ENCODE measurements at regions not wholly inside any gene's neighbourhood (a gene's known extent, or its start where the extent isn't known, plus 50 kb on each side); places are given as distances from the start of the nearest gene placed in this dataset.
A peak's percentile ranks its signal among the peaks of the same experiment; 100 is the strongest.

DNA sequence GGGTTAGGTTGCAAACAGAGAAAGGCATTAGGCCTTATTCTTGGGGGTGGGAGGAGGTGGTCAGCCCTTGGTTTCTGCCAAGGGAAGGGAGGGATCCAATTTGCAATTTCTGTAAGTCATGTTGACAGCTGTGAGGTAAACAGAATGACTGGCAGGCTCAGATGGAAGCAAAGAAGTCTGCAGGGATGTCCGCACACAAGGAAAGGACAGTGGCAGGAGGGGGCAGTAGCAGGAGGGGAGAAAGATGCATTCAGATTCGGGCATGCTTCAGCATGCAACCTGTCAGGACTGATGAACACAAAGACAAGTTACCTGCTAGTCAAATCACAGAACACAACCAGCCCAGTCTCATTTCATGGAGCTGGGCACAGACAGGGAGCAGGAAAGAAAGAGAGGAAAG, 217.9 kb upstream of the FOXA2 start:
- Histone ChIP-seq H3K4me1 (no peaks in the 10 kb centered on the region), H3K36me3 (no peaks in the 10 kb centered on the region), H3K4me3 (ENCODE audit: low read depth, low read length) (no peak overlapping the region), H3K9me3 (no peaks in the 10 kb centered on the region; the same call in 1 of the 2 replicates), H3K27me3 (no peaks in the 10 kb centered on the region)
- DNase-seq: no peak
- TF ChIP-seq, protein P1, sequence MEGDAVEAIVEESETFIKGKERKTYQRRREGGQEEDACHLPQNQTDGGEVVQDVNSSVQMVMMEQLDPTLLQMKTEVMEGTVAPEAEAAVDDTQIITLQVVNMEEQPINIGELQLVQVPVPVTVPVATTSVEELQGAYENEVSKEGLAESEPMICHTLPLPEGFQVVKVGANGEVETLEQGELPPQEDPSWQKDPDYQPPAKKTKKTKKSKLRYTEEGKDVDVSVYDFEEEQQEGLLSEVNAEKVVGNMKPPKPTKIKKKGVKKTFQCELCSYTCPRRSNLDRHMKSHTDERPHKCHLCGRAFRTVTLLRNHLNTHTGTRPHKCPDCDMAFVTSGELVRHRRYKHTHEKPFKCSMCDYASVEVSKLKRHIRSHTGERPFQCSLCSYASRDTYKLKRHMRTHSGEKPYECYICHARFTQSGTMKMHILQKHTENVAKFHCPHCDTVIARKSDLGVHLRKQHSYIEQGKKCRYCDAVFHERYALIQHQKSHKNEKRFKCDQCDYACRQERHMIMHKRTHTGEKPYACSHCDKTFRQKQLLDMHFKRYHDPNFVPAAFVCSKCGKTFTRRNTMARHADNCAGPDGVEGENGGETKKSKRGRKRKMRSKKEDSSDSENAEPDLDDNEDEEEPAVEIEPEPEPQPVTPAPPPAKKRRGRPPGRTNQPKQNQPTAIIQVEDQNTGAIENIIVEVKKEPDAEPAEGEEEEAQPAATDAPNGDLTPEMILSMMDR (IDR thresholded peaks at IDR 0.05; ENCODE audit: low read depth, low read length): no peak

DNA sequence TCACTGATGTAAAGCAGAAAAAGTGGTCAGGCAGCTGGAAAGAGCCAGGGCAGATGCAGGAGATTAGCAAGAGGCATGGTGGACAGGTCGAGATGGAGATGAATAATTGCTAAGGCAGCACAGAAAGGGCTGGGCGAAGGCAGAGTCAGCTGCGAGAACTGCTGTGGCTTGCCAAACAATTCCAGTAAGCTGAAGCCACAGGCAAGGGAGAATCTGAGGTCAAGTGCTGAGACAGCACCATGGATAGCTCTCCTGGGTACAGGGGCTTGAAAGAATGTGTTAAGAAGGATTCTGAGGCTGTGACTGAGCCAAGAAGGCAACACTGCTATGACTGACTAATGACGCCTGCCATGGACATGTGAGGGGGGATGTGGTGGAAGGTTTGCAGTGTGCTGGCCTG, 220.8 kb upstream of the FOXA2 start:
- Histone ChIP-seq H3K4me3 (ENCODE audit: low read depth, low read length) (no peak overlapping the region), H3K9me3 (no peaks in the 10 kb centered on the region; the same call in 1 of the 2 replicates), H3K4me1 (no peaks in the 10 kb centered on the region), H3K36me3 (no peaks in the 10 kb centered on the region), H3K27me3 (no peaks in the 10 kb centered on the region)
- DNase-seq: no peak
- TF ChIP-seq, protein P1 (IDR thresholded peaks at IDR 0.05; ENCODE audit: low read depth, low read length): no peak

DNA sequence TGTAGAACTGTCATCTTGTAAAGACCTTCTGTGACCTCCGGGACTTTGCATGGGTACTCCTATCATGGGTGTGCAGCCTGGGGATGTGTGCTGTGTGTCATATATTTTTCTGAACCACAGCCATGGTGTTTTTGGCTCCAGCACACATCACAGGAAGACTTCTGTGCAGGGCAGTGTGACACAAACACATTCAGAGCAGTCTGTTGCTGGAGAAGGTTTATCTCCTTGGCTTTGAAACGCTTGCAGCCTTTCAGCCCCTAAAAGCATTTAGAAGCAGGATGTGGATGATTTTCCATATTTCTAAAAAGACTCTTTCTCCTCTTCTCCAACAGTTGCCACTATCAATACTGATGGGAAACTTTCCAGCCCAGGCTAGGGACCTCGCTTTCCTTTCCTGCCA, 221.6 kb upstream of the FOXA2 start:
- Histone ChIP-seq H3K4me1 (no peaks in the 10 kb centered on the region), H3K4me3 (ENCODE audit: low read depth, low read length) (no peak overlapping the region), H3K36me3 (no peaks in the 10 kb centered on the region), H3K27me3 (no peaks in the 10 kb centered on the region), H3K9me3 (no peaks in the 10 kb centered on the region; the same call in 1 of the 2 replicates)
- TF ChIP-seq, protein P1 (IDR thresholded peaks at IDR 0.05; ENCODE audit: low read depth, low read length): no peak
- no peak for DNase-seq

DNA sequence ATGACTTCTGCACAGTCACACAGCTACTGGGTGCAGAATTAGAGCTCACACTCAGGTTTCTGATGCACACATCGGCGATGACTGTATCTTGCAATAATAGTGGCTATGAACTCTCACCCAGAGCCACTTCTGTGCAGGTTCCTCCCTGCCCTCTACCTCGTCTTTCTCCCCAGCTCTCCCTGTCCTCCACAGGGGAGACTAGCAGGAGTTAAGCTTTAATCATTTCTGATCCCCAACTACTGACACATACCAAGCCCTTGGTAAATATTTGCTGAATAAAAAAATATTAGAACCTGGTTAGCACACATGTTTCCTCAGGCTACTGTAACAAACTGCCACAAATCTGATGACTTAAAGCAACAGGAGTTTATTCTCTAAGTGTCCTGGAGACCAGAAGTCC, 222.7 kb upstream of the FOXA2 start:
- Histone ChIP-seq H3K4me1 (no peaks in the 10 kb centered on the region), H3K36me3 (no peaks in the 10 kb centered on the region), H3K4me3 (ENCODE audit: low read depth, low read length) (no peak overlapping the region), H3K27me3 (no peaks in the 10 kb centered on the region), H3K9me3 (no peaks in the 10 kb centered on the region)
- DNase-seq: no peak
- TF ChIP-seq, protein P1 (IDR thresholded peaks at IDR 0.05; ENCODE audit: low read depth, low read length): no peak

DNA sequence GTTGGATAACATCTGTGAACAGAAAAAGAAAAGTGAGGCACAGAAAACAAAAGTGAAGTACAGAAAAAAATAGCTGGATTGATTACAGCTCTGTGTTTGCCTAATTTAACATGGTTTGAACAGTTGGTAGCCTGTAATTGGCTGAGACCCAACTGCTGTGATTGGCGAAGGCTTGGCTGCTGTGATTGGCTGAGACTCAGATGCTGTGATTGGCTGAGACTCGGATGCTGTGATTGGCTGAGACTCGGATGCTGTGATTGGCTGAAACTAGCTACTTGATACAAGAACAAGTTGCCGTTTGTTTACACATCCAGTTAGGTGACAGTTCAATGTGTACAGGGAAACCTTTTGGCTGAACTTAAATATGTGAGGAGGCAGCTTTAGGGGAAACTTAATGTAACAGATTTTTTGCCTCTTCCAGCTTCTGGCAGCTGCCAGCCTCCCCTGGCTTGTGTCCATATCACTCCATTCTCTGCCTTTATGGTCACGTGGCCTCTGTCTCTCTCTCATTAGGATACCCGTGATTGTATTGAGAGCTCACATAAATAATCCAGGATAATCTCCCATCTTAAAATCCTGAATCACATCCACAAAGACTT, 223.4 kb upstream of the FOXA2 start:
- Histone ChIP-seq H3K4me3 (ENCODE audit: low read depth, low read length) (no peak overlapping the region), H3K9me3 (no peaks in the 10 kb centered on the region), H3K4me1 (no peaks in the 10 kb centered on the region), H3K27me3 (no peaks in the 10 kb centered on the region), H3K36me3 (no peaks in the 10 kb centered on the region)
- DNase-seq: peak; percentile 14
- TF ChIP-seq, protein P1 (IDR thresholded peaks at IDR 0.05; ENCODE audit: low read depth, low read length): no peak

DNA sequence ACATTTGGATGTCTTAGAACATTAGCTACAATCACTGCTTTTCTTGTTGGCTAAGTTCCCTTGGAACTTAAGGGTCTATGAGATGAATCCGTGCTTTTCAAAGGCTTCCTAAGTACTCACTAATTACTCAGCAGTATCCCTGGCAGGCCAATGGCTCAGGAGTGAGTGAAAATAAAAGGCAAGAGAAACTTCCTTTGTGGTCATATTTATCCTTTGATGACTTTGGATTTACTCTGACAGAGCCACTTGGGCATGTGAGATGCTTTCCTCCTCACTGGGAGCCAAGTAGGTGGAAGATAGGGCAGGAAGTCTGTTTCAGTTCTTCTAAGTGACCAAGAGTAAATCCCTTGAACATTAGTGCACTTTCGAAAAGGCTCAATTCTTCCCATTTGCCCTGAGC, 224.3 kb upstream of the FOXA2 start:
- Histone ChIP-seq H3K9me3 (no peaks in the 10 kb centered on the region), H3K4me3 (ENCODE audit: low read depth, low read length) (no peak overlapping the region)
- no peak for DNase-seq

More for the DNA sequence above, 224.3 kb upstream of the FOXA2 start:
- no peaks in the 10 kb centered on the region for H3K27me3 ChIP-seq
- TF ChIP-seq, protein P1 (IDR thresholded peaks at IDR 0.05; ENCODE audit: low read depth, low read length): no peak
- H3K36me3 ChIP-seq: no peaks in the 10 kb centered on the region
- H3K4me1 ChIP-seq: no peaks in the 10 kb centered on the region
